Central memory CD8-positive, alpha-beta T cell (primary cell): ENCODE measurements at regions not wholly inside any gene's neighbourhood (a gene's known extent, or its start where the extent isn't known, plus 50 kb on each side); places are given as distances from the start of the nearest gene placed in this dataset.

Source experiments
- ATAC-seq: fragments of 150-1000 bp; cut with Tn5 transposase; replicated peaks from 2 replicates; pipeline ENCODE4 v1.10.0; 2022; ENCODE audit warnings: mild to moderate bottlenecking, moderate FRiP score, moderate number of reproducible peaks; ENCODE audit not compliant: poor library complexity, severe bottlenecking; ENCODE audit errors: extremely low read depth
- DNase-seq, 2 donors: peaks; one replicate each; pipeline ENCODE4 v3.0.0; 2021; ENCODE audit warnings: low spot score in 2 of 2
- H3K27ac Mint-ChIP-seq: one replicate; pipeline ENCODE4 v1.8.0; 2022; ENCODE audit warnings: low read depth, mild to moderate bottlenecking, moderate library complexity, mixed read lengths
- H3K27me3 Mint-ChIP-seq: one replicate; pipeline ENCODE4 v1.8.0; 2022; ENCODE audit warnings: mixed read lengths
- H3K36me3 Mint-ChIP-seq: one replicate; pipeline ENCODE4 v1.8.0; 2022; ENCODE audit warnings: mild to moderate bottlenecking, moderate library complexity, mixed read lengths; ENCODE audit not compliant: insufficient read depth
- H3K4me1 Mint-ChIP-seq: one replicate; pipeline ENCODE4 v1.8.0; 2022; ENCODE audit warnings: mixed read lengths
- H3K4me3 Mint-ChIP-seq: one replicate; pipeline ENCODE4 v1.8.0; 2022; ENCODE audit warnings: mild to moderate bottlenecking, moderate library complexity, mixed read lengths
- H3K9me3 Mint-ChIP-seq: one replicate; pipeline ENCODE4 v1.8.0; 2022; ENCODE audit warnings: mixed read lengths

- Mint-ChIP-seq H3K36me3 (no peaks in the 10 kb centered on the region), H3K27me3 (peaks cover 14% of the 10 kb centered on the region), H3K4me3 (no peak overlapping the region), H3K27ac (no peak overlapping the region), H3K4me1 (no peaks in the 10 kb centered on the region), H3K9me3 (no peaks in the 10 kb centered on the region)
- DNase-seq (no peak), ATAC-seq (no peak)
Observed at GRCh38 chr15:93278006-93278405, 189.0 kb upstream of the RGMA start.

DNA sequence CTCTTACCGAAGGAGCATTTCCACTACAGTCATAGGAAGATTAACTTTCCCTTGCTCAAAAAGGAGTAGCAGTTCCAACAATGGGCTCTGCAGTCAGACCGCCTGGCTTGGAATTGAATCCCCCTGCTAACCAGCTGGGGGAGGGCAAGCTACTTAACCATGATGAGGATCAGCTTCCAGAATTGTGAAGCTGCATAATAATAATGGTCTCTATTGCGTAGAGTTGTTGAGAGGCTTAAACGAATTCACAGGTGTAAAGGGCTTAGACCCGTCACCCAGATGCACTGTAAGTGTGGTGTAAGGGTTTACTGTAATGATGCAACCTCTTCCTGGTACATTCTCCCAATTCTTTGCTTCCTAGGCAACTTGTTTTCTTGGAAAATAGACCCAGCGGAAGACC is 185.2 kb upstream of the RGMA start:
- Mint-ChIP-seq H3K36me3 (peaks cover 2% of the 10 kb centered on the region), H3K4me3 (no peak overlapping the region), H3K27me3 (peaks cover 11% of the 10 kb centered on the region), H3K9me3 (no peaks in the 10 kb centered on the region), H3K27ac (no peak overlapping the region), H3K4me1 (no peaks in the 10 kb centered on the region)
- DNase-seq (no peak), ATAC-seq (no peak)

DNA sequence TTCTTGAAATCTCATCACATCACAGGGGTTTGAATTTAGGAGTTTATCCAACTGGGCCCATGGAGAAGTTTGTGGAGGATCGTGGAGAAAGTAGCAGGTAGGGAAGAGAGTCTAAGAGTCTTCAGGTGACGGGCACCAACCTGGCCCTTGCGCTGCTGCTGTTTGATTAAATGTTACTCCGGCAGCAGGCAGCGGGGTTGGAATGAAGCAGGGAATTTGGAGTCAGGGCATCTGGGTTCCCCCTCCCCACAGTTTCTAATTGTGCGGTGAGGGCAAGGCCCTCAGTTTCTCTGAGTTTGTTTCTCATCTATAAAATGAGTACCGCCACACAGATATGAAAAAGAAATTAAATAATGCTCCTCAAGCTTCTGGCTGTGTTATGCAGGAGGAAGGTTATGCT is 182.9 kb upstream of the RGMA start:
- H3K27me3 Mint-ChIP-seq = no peaks in the 10 kb centered on the region

GRCh38 chr15:93270937-93271467 is 182.0 kb upstream of the RGMA start:
- Mint-ChIP-seq H3K27ac (no peak overlapping the region), H3K36me3 (peaks cover 2% of the 10 kb centered on the region), H3K27me3 (no peaks in the 10 kb centered on the region), H3K9me3 (no peaks in the 10 kb centered on the region), H3K4me1 (no peaks in the 10 kb centered on the region), H3K4me3 (no peak overlapping the region)
- DNase-seq (no peak), ATAC-seq (no peak)

More for the DNA sequence above, 182.9 kb upstream of the RGMA start:
- no peak for ATAC-seq
- Mint-ChIP-seq H3K4me1 (no peaks in the 10 kb centered on the region), H3K9me3 (no peaks in the 10 kb centered on the region), H3K36me3 (peaks cover 2% of the 10 kb centered on the region), H3K4me3 (no peak overlapping the region), H3K27ac (no peak overlapping the region)
- no peak for DNase-seq

DNA sequence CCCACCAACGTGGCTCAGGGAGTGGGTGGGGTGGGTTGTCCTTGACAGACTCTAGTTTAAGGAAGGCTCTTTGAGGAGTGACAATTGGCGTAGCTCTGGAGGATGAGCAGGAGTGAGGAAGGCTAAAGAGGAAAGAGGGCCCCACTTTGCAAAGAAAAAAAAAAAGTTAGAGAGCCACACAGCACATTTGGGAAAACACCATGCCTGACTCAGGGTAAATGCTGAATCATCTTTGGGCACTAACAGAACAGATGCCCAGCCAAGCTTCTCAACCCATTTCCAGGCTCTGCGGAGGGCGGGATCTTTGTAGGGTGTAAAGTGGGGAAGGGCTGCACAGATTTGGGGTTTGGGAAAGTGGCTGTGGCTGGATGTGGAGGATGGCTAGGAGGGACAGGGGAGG is 179.1 kb upstream of the RGMA start:
- H3K36me3 Mint-ChIP-seq = peaks cover 2% of the 10 kb centered on the region
- no peak for ATAC-seq
- no peak overlapping the region for H3K4me3 Mint-ChIP-seq
- H3K4me1 Mint-ChIP-seq = no peaks in the 10 kb centered on the region
- peaks cover 22% of the 10 kb centered on the region for H3K27me3 Mint-ChIP-seq
- no peak for DNase-seq
- H3K9me3 Mint-ChIP-seq = peaks cover 10% of the 10 kb centered on the region
- no peak overlapping the region for H3K27ac Mint-ChIP-seq

DNA sequence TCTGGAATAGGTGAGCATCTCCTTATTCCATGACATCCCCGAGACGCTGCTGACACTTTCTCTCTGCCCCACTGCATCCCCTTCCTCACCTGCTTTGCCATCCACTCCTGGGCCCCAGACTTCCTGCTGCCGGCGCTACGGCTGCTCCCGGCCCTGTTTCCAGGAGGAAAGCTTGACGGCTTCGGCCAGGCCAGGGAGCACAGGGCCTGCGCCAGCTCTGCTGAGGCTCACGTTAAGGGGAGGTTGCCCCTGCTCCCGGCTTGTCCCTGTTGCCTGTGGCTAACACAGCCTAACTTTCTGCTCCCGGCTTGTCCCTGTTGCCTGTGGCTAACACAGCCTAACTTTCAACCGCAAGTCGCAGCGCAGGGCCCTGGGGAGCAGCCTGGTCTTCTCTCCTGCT is 177.3 kb upstream of the RGMA start:
- no peak for DNase-seq
- Mint-ChIP-seq H3K36me3 (peaks cover 2% of the 10 kb centered on the region), H3K9me3 (peaks cover 10% of the 10 kb centered on the region), H3K27ac (no peak overlapping the region), H3K4me3 (no peak overlapping the region), H3K4me1 (peaks cover 5% of the 10 kb centered on the region), H3K27me3 (peaks cover 30% of the 10 kb centered on the region)
- no peak for ATAC-seq

GRCh38 chr15:93265111-93265556 is 176.1 kb upstream of the RGMA start:
- Mint-ChIP-seq H3K4me1 (peaks cover 5% of the 10 kb centered on the region), H3K36me3 (peaks cover 2% of the 10 kb centered on the region)
- no peak for ATAC-seq

GRCh38 chr15:93261845-93262244 is 172.8 kb upstream of the RGMA start:
- Mint-ChIP-seq H3K4me3 (no peak overlapping the region), H3K36me3 (no peaks in the 10 kb centered on the region), H3K4me1 (peaks cover 13% of the 10 kb centered on the region), H3K9me3 (peaks cover 10% of the 10 kb centered on the region), H3K27ac (no peak overlapping the region), H3K27me3 (peaks cover 40% of the 10 kb centered on the region)
- DNase-seq (no peak), ATAC-seq (no peak)

More at GRCh38 chr15:93265111-93265556, 176.1 kb upstream of the RGMA start:
- H3K27me3 Mint-ChIP-seq = peaks cover 40% of the 10 kb centered on the region
- H3K27ac Mint-ChIP-seq = no peak overlapping the region
- peaks cover 10% of the 10 kb centered on the region for H3K9me3 Mint-ChIP-seq
- no peak overlapping the region for H3K4me3 Mint-ChIP-seq
- DNase-seq = no peak

DNA sequence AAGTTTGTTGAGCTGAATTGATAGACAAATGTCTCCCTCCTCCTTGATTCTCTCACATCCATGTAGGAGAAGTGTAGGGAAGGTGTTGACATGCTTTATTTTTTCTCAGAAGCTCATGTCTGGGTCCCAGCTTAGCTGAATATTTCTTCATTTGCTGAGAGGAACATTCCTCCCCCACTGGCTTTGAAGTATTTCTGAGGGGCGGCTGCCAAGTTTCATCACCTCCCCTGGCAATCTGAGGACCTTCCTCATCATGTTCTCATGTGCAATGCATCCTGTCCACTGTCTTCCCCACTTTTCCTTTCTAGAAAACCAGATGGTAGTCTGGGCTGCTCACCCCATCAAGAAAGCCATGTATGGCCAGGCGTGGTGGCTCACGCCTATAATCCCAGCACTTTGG is 168.9 kb upstream of the RGMA start:
- Mint-ChIP-seq H3K27me3 (peaks cover 17% of the 10 kb centered on the region), H3K9me3 (no peaks in the 10 kb centered on the region), H3K4me3 (no peak overlapping the region), H3K4me1 (peaks cover 13% of the 10 kb centered on the region), H3K36me3 (peaks cover 2% of the 10 kb centered on the region), H3K27ac (no peak overlapping the region)
- ATAC-seq = no peak
- no peak for DNase-seq

DNA sequence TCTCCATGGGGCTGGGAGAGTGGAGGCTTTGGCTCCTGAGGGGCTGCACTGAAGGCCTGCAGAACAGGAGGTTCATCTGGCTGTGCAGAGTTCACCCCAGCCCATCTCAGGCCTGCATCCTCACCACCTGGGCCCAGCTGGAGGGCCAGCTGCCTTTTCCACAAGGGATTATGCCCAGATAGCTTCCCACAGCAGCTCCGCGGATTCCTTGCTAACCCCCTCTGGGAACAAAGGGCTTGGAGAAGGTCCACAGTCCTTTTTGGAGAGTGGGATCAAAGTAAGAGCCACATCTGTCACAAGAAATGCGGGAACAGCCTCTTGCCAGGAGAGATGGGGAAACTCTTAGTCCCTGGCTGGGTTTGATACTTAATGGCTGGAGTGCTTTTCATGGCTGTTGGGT is 164.7 kb upstream of the RGMA start:
- H3K9me3 Mint-ChIP-seq = no peaks in the 10 kb centered on the region
- peaks cover 2% of the 10 kb centered on the region for H3K36me3 Mint-ChIP-seq
- DNase-seq (no peak), ATAC-seq (no peak)
- H3K27me3 Mint-ChIP-seq = no peaks in the 10 kb centered on the region
- no peak overlapping the region for H3K4me3 Mint-ChIP-seq
- H3K27ac Mint-ChIP-seq = no peak overlapping the region
- peaks cover 2% of the 10 kb centered on the region for H3K4me1 Mint-ChIP-seq

DNA sequence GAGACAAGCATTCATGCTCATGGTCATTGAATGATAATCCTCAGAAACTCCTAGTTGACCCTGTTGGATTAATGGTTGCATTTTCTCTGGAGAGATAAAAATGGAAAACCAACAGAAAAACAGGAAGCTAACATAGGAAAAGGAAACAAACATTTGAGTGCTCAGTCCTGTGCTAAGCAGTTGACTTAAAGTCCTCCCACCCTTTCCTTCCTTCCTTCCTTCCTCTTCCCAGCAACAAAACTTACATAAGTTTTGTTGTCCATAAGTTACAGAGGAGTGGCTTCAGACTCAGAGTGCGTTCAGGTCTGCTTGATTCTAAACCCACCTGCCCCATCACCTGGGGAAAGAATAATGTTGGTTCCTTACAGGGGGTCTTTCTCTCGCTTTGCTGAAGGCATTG is 163.8 kb upstream of the RGMA start:
- DNase-seq = no peak
- H3K27me3 Mint-ChIP-seq = peaks cover 6% of the 10 kb centered on the region
- H3K27ac Mint-ChIP-seq = no peak overlapping the region
- H3K4me3 Mint-ChIP-seq = no peak overlapping the region
- no peak for ATAC-seq
- H3K4me1 Mint-ChIP-seq = no peaks in the 10 kb centered on the region
- no peaks in the 10 kb centered on the region for H3K9me3 Mint-ChIP-seq
- H3K36me3 Mint-ChIP-seq = peaks cover 2% of the 10 kb centered on the region

DNA sequence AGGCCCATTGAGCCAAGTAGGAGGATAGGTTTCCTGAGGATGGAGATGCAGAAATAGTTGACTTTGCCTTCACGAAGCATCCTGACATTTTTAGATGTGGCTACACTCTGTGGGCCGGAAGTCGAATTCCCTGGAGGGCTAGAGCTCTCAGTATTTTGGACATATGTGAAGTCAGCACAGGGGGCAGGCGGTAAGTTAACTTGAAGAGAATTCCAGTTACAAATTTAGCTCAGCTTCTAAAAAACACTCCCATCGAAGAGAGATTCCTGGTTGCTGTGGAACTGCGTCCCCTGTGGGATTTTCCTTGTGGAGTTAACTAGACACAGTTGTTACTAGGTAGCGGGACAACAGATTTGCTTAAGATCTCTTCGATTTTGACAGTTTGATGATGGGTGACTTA is 161.9 kb upstream of the RGMA start:
- ATAC-seq = no peak
- Mint-ChIP-seq H3K4me1 (no peaks in the 10 kb centered on the region), H3K27ac (no peak overlapping the region), H3K27me3 (peaks cover 14% of the 10 kb centered on the region), H3K4me3 (no peak overlapping the region), H3K36me3 (peaks cover 2% of the 10 kb centered on the region), H3K9me3 (no peaks in the 10 kb centered on the region)
- no peak for DNase-seq

DNA sequence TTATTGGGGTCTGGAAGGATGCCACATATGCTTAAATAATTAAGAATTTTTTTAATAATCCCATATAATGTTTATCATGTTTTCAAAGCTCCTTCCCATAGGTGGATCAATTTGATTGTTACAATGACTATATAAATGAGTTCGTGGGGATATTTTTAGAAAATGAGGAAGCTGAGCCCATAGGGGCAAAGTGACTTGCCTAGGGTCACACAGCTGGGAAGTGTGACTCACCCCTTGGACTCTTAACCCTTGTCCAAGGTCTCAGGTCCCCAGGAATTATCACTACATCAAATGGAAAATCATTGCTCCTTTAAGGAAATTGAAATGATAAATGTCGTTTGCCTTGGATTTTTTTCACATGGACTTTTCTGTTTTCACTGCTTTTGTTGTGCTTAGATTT is 161.2 kb upstream of the RGMA start:
- Mint-ChIP-seq H3K36me3 (peaks cover under 1% of the 10 kb centered on the region), H3K27ac (no peak overlapping the region), H3K4me3 (no peak overlapping the region), H3K9me3 (no peaks in the 10 kb centered on the region), H3K27me3 (peaks cover 14% of the 10 kb centered on the region), H3K4me1 (no peaks in the 10 kb centered on the region)
- DNase-seq (no peak), ATAC-seq (no peak)

DNA sequence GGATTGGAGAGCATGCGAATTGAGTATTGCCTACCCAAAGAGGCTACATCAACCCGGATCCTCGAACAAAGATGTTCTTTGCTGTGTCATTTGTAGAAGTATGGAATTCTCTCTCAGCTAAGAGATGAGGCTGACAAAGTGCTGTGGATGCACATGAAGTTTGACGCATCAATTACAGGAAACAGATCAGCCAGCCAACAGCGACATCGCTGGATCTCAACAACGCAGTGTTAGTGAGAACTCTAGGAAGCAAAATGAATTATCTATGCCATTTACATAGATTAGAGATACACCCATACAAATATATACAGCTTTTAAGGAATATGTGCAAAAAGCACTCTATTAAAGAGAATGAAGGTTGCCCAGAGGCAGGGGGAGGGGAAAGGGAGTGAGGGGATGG is 160.6 kb upstream of the RGMA start:
- Mint-ChIP-seq H3K4me3 (no peak overlapping the region), H3K27ac (no peak overlapping the region), H3K9me3 (no peaks in the 10 kb centered on the region), H3K4me1 (no peaks in the 10 kb centered on the region), H3K27me3 (peaks cover 14% of the 10 kb centered on the region), H3K36me3 (no peaks in the 10 kb centered on the region)
- ATAC-seq = no peak
- DNase-seq = no peak
